H1 (cell line): ENCODE measurements at regions not wholly inside any gene's neighbourhood (a gene's known extent, or its start where the extent isn't known, plus 50 kb on each side); places are given as distances from the start of the nearest gene placed in this dataset.

ENCODE experiments used
- CTCF ChIA-PET: fragments of 300-600 bp; sonication (Branson Sonifier 250); formaldehyde crosslinking; loops from one replicate; lab custom pipeline; 2021; ENCODE audit not compliant: partially characterized antibody; lab: Charles Lee
- POLR2A ChIA-PET: fragments of 300-600 bp; sonication (Branson Sonifier 250); formaldehyde crosslinking; loops from one replicate; lab custom pipeline; 2021; ENCODE audit warnings: inconsistent platforms; ENCODE audit not compliant: partially characterized antibody; lab: Charles Lee
- DNase-seq, 2 experiments: peaks; one replicate each; pipeline versions ENCODE4 v3.0.0 to v3.0.0-alpha.2; 2010 to 2022; ENCODE audit warnings: low spot score in 2 of 2, low read depth in 1 of 2, mixed read lengths in 1 of 2
- FAIRE-seq: peaks from 2 replicates; lab custom pipeline; 2011; peaks lifted over from hg19 to GRCh38; lab: Jason Lieb, UNC
- H2AFZ ChIP-seq: 2 replicates; pipeline ENCODE4 v1.8.1; 2012; ENCODE audit warnings: low read length, inconsistent platforms
- H2AK5ac ChIP-seq: 2 replicates; pipeline ENCODE4 v1.6.1; 2013; ENCODE audit warnings: low read depth, low read length
- H2BK120ac ChIP-seq: replicated peaks from 2 replicates; pipeline ENCODE3; 2013; ENCODE audit warnings: low read depth, low read length, inconsistent platforms
- H2BK12ac ChIP-seq: 2 replicates; pipeline ENCODE4 v1.6.1; 2013; ENCODE audit warnings: low read depth, low read length
- H2BK15ac ChIP-seq: 2 replicates; pipeline ENCODE4 v1.6.1; 2013; ENCODE audit warnings: low read length
- H2BK20ac ChIP-seq: 2 replicates; pipeline ENCODE4 v1.6.1; 2013; ENCODE audit warnings: low read length
- H2BK5ac ChIP-seq: 2 replicates; pipeline ENCODE4 v1.6.1; 2013; ENCODE audit warnings: low read depth, low read length
- H3K14ac ChIP-seq: 2 replicates; pipeline ENCODE4 v1.6.1; 2013; ENCODE audit warnings: inconsistent platforms; ENCODE audit not compliant: insufficient read length
- H3K18ac ChIP-seq: 2 replicates; pipeline ENCODE4 v1.6.1; 2013; ENCODE audit warnings: low read length; ENCODE audit errors: extremely low read depth
- H3K23ac ChIP-seq: 2 replicates; pipeline ENCODE4 v1.6.1; 2013; ENCODE audit warnings: inconsistent platforms; ENCODE audit not compliant: insufficient read length
- H3K23me2 ChIP-seq: 2 replicates; pipeline ENCODE4 v1.6.1; 2013; ENCODE audit warnings: low read depth, low read length
- H3K27ac ChIP-seq: 2 replicates; pipeline ENCODE4 v1.6.1; 2011; ENCODE audit warnings: low read depth, low read length, inconsistent platforms
- H3K27me3 ChIP-seq, 4 experiments: replicated peaks in 1 of 4; 1 replicate in 1 of 4; 2 replicates in 3 of 4; pipeline versions ENCODE4 v1.6.1 to v1.8.1; 2011 to 2013; ENCODE audit warnings: low read length in 3 of 4, mild to moderate bottlenecking in 3 of 4, inconsistent platforms in 2 of 4, mixed read lengths in 2 of 4, moderate library complexity in 1 of 4; ENCODE audit not compliant: control insufficient read depth in 3 of 4, insufficient read depth in 3 of 4; ENCODE audit errors: extremely low read depth in 1 of 4
- H3K36me3 ChIP-seq, 4 experiments: 2 replicates each; pipeline versions ENCODE4 v1.6.1 to v1.8.1; 2011 to 2013; ENCODE audit warnings: mild to moderate bottlenecking in 4 of 4, low read length in 3 of 4, moderate library complexity in 2 of 4, control low read depth in 1 of 4, inconsistent platforms in 1 of 4; ENCODE audit not compliant: insufficient read depth in 4 of 4, control insufficient read depth in 2 of 4
- H3K4ac ChIP-seq: replicated peaks from 2 replicates; pipeline ENCODE3; 2013; ENCODE audit warnings: low read length, low read depth, mixed read lengths, inconsistent platforms; ENCODE audit not compliant: insufficient read length
- H3K4me1 ChIP-seq, 4 experiments: replicated peaks in 1 of 4; 1 replicate in 1 of 4; 2 replicates in 3 of 4; pipeline versions ENCODE4 v1.6.1 to v1.8.1; 2011 to 2013; ENCODE audit warnings: low read length in 3 of 4, inconsistent platforms in 2 of 4, mixed read lengths in 1 of 4; ENCODE audit not compliant: insufficient read depth in 4 of 4, control insufficient read depth in 3 of 4
- H3K4me2 ChIP-seq, 2 experiments: 2 replicates each; pipeline versions ENCODE4 v1.6.1 to v1.8.1; 2011 to 2013; ENCODE audit warnings: low read depth in 2 of 2, low read length in 2 of 2, control low read depth in 1 of 2, inconsistent platforms in 1 of 2, mild to moderate bottlenecking in 1 of 2; ENCODE audit not compliant: insufficient read depth in 1 of 2
- H3K4me3 ChIP-seq, 4 experiments: fragments of 200-600, 300-600 bp in 1 of 4; sonication (generic), shearing (Covaris generic), sonication (Bioruptor Twin) in 1 of 4; 2 replicates each; pipeline versions ENCODE4 v1.5.1 to v1.8.1; 2011 to 2016; ENCODE audit warnings: low read length in 4 of 4, low read depth in 3 of 4, control low read depth in 2 of 4, inconsistent platforms in 2 of 4, mild to moderate bottlenecking in 2 of 4, mixed read lengths in 1 of 4, moderate library complexity in 1 of 4; ENCODE audit not compliant: insufficient read depth in 2 of 4; ENCODE audit errors: extremely low read depth in 1 of 4
- H3K56ac ChIP-seq: replicated peaks from 2 replicates; pipeline ENCODE3; 2013; ENCODE audit warnings: low read depth, mild to moderate bottlenecking, mixed read lengths, low read length, inconsistent platforms; ENCODE audit not compliant: insufficient read length
- H3K79me1 ChIP-seq: 2 replicates; pipeline ENCODE4 v1.6.1; 2013; ENCODE audit warnings: low read depth, low read length, control low read depth
- H3K79me2 ChIP-seq, 2 experiments: 2 replicates each; pipeline versions ENCODE4 v1.6.1 to v1.8.1; 2012 to 2013; ENCODE audit warnings: low read length in 2 of 2, mild to moderate bottlenecking in 2 of 2, inconsistent platforms in 1 of 2; ENCODE audit not compliant: insufficient read depth in 2 of 2, control insufficient read depth in 1 of 2
- H3K9ac ChIP-seq, 4 experiments: replicated peaks in 1 of 4; 1 replicate in 1 of 4; 2 replicates in 3 of 4; pipeline versions ENCODE4 v1.6.1 to v1.8.1; 2011 to 2013; ENCODE audit warnings: low read depth in 3 of 4, low read length in 3 of 4, control low read depth in 2 of 4, mild to moderate bottlenecking in 2 of 4, moderate library complexity in 2 of 4, inconsistent platforms in 1 of 4; ENCODE audit errors: extremely low read depth in 1 of 4
- H3K9me3 ChIP-seq, 2 experiments: 2 replicates each; pipeline versions ENCODE4 v1.6.1 to v1.8.1; 2012 to 2013; ENCODE audit warnings: mild to moderate bottlenecking in 2 of 2, moderate library complexity in 2 of 2, control low read depth in 1 of 2, inconsistent platforms in 1 of 2, low read depth in 1 of 2, low read length in 1 of 2, mixed read lengths in 1 of 2; ENCODE audit not compliant: insufficient read depth in 2 of 2
- H4K20me1 ChIP-seq, 2 experiments: replicated peaks in 1 of 2; 2 replicates each; pipeline versions ENCODE3 to v1.8.1; 2011 to 2013; ENCODE audit warnings: inconsistent platforms in 2 of 2, low read length in 2 of 2, mild to moderate bottlenecking in 1 of 2; ENCODE audit not compliant: insufficient read depth in 2 of 2, control insufficient read depth in 1 of 2
- H4K5ac ChIP-seq: 2 replicates; pipeline ENCODE4 v1.6.1; 2013; ENCODE audit warnings: low read length, low read depth, mixed read lengths, inconsistent platforms; ENCODE audit not compliant: insufficient read length
- H4K8ac ChIP-seq: 2 replicates; pipeline ENCODE4 v1.8.0; 2013; ENCODE audit warnings: mild to moderate bottlenecking, moderate library complexity, low read length, inconsistent platforms; ENCODE audit not compliant: insufficient read depth; ENCODE audit errors: extremely low read depth
- H4K91ac ChIP-seq: replicated peaks from 2 replicates; pipeline ENCODE3; 2013; ENCODE audit warnings: low read length, mixed read lengths, inconsistent platforms; ENCODE audit not compliant: insufficient read length
- ASH2L ChIP-seq: fragments of 200-600, 300-600 bp; sonication (generic); IDR thresholded peaks from one replicate; pipeline ENCODE4 v1.7.1; 2017; ENCODE audit warnings: low read length
- EP300 ChIP-seq, 2 experiments: IDR thresholded peaks; 1 replicate in 1 of 2; 2 replicates in 1 of 2; pipeline ENCODE4 v1.6.1; 2011 to 2012; ENCODE audit warnings: low read depth in 2 of 2, low read length in 2 of 2, mild to moderate bottlenecking in 2 of 2, borderline replicate concordance in 1 of 2, inconsistent platforms in 1 of 2, moderate library complexity in 1 of 2
- FOSL1 ChIP-seq: IDR thresholded peaks from 2 replicates; pipeline ENCODE4 v1.6.1; 2011; ENCODE audit warnings: mild to moderate bottlenecking, low read depth, low read length, moderate library complexity; ENCODE audit not compliant: insufficient read depth
- GABPA ChIP-seq: IDR thresholded peaks from 2 replicates; pipeline ENCODE4 v1.6.1; 2011; ENCODE audit warnings: mild to moderate bottlenecking, low read length, moderate library complexity, borderline replicate concordance; ENCODE audit not compliant: insufficient read depth
- PHF8 ChIP-seq: fragments of 200-600 bp; sonication (generic); conservative IDR thresholded peaks from 2 replicates; pipeline ENCODE4 v1.7.1; 2012; ENCODE audit warnings: low read depth, mild to moderate bottlenecking, inconsistent platforms, low read length, moderate library complexity
- RNF2 ChIP-seq: fragments of 200-900, 300-1000 bp; sonication (generic); IDR thresholded peaks from 2 replicates; pipeline ENCODE4 v1.7.1; 2016; ENCODE audit warnings: borderline replicate concordance, low read depth, mild to moderate bottlenecking, antibody characterized with exemption, low read length; ENCODE audit not compliant: poor library complexity, severe bottlenecking; ENCODE audit errors: missing control alignments
- RXRA ChIP-seq: IDR thresholded peaks from 2 replicates; pipeline ENCODE4 v1.6.1; 2011; ENCODE audit warnings: low read depth, mild to moderate bottlenecking, low read length, moderate library complexity; ENCODE audit not compliant: insufficient read depth
- TAF7 ChIP-seq: optimal IDR thresholded peaks from 2 replicates; pipeline ENCODE3; 2011; ENCODE audit warnings: low read depth, mild to moderate bottlenecking, inconsistent platforms, low read length, moderate library complexity, borderline replicate concordance
- WGBS, 2 experiments: shearing (Covaris generic) in 1 of 2; methylation state at CpG; one replicate each; pipeline versions ENCODE4 v1.1.6 to v1.1.7; 2013 to 2015; ENCODE audit warnings: low lambda C conversion rate in 2 of 2, mixed read lengths in 2 of 2, inconsistent platforms in 1 of 2, low coverage in 1 of 2, missing lambda C conversion rate in 1 of 2; ENCODE audit not compliant: insufficient replicate concordance in 2 of 2, insufficient coverage in 1 of 2, insufficient read length in 1 of 2; ENCODE audit errors: extremely low coverage in 1 of 2, missing lambda C conversion rate in 1 of 2; 5-methylcytosine and 5-hydroxymethylcytosine counted together
- TF ChIP-seq, protein P1 (sequence below): IDR thresholded peaks from 2 replicates; pipeline ENCODE4 v1.6.1; 2012; ENCODE audit warnings: inconsistent platforms

DNA sequence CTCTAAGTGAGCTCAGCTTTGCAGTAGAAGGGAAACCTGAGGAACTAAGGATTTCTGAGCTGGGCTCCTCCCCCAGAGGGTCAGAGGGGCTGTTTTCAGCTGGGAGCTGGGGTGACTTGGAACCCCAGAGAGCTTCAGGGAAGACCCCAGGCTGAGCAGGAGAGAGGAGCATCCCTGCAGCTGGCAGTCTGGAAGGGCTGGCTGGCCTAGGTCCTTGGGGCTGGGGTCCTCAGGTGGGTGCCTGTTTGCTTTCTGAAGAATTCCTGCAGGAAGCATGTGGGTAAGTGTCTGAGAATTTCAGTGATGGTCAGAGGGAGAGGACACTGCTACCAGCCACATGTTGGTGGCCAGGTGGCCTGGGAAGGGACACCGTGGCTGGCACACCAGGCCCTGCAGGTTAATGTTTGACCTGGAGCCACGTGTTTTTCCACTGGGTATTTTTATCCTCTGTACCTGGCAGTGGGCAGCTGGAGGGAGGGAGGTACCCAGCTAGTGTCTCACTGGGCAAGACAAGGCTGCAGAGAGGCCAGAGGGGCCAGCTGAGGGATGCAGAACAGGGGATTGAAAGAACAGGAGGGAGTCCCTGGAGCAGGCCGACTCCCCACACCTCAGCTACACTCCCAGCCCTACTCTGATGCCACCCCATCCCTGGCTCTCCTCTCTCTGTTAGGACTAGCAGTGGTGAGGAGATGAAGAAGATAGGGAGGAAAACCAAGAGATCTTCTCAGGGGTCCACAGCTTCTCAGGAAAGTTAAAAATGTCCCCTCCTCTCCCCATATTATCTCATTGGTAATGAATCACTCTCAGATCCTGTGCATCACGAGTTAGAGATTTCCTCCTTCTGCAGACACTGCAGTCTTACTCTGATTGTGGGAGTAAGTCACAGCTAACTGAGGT is 143.6 kb downstream of the VEGFA start:
- no peak overlapping the region for H3K27ac ChIP-seq
- H3K14ac ChIP-seq, result no peak overlapping the region
- H2AFZ ChIP-seq, result no peak overlapping the region
- no peak for DNase-seq
- H2BK12ac ChIP-seq, result peak overlapping the region; percentile 78; the same call in 1 of the 2 replicates
- H3K36me3 ChIP-seq, result no peaks in the 10 kb centered on the region
- H3K79me1 ChIP-seq, result no peaks in the 10 kb centered on the region
- no peak overlapping the region for H2BK5ac ChIP-seq
- H3K9ac ChIP-seq, result 0 out of 7 replicates have a peak overlapping the region, but pooled peaks of 1 of the 4 experiments have one; percentile 7
- WGBS, 2 experiments, result 74% methylated on average over 4 of the region's 4 CpGs; no CpG with 5 or more reads in 1 of the 2 experiments
- no peak overlapping the region for H2BK15ac ChIP-seq
- FAIRE-seq, result no peak
- H3K4me1 ChIP-seq, result peaks cover 0 to 20% (median 11%) of the 10 kb centered on the region in 4 experiments; a peak in 6 of 7 replicates
- H4K5ac ChIP-seq, result no peak overlapping the region
- H3K23me2 ChIP-seq, result no peaks in the 10 kb centered on the region
- no peak overlapping the region for H3K56ac ChIP-seq
- no peak overlapping the region for H4K91ac ChIP-seq
- H2BK120ac ChIP-seq, result no peak overlapping the region
- ChIA-PET POLR2A (interaction anchor here (0.8 to 4.3 kb wide), 9 partner anchors 10 to 143 kb away, joined by 3 to 32 read pairs (median 4); partner anchors contain the start of gene VEGFA), CTCF (interaction anchor here (0.6 to 6.7 kb wide), 28 partner anchors 10 to 483 kb away, joined by 3 to 42 read pairs (median 4); partner anchors contain the start of gene VEGFA)
- H3K9me3 ChIP-seq, result no peaks in the 10 kb centered on the region
- H2AK5ac ChIP-seq, result 0 out of 2 replicates have a peak overlapping the region, but pooled peaks have one; percentile 30
- no peaks in the 10 kb centered on the region for H3K27me3 ChIP-seq
- H3K23ac ChIP-seq, result no peak overlapping the region
- H2BK20ac ChIP-seq, result no peak overlapping the region
- H3K18ac ChIP-seq, result no peak overlapping the region
- no peaks in the 10 kb centered on the region for H4K20me1 ChIP-seq
- no peak overlapping the region for H3K4me2 ChIP-seq
- H3K79me2 ChIP-seq, result no peaks in the 10 kb centered on the region
- H3K4me3 ChIP-seq, result no peak overlapping the region
- no peak overlapping the region for H3K4ac ChIP-seq
- H4K8ac ChIP-seq, result no peak overlapping the region
- TF ChIP-seq TAF7, result no peak
- no peak for TF ChIP-seq RXRA
- TF ChIP-seq ASH2L, result no peak
- TF ChIP-seq EP300 (IDR thresholded peaks at IDR 0.05; ENCODE audit: borderline replicate concordance in 1 of 2, low read depth in 2 of 2, low read length in 2 of 2), result no peak
- no peak for TF ChIP-seq FOSL1
- TF ChIP-seq, protein P1, sequence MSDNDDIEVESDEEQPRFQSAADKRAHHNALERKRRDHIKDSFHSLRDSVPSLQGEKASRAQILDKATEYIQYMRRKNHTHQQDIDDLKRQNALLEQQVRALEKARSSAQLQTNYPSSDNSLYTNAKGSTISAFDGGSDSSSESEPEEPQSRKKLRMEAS, result no peak
- no peak for TF ChIP-seq PHF8
- TF ChIP-seq RNF2, result no peak
- no peak for TF ChIP-seq GABPA
